ENCODE measurements at regions not wholly inside any gene's neighbourhood (a gene's known extent, or its start where the extent isn't known, plus 50 kb on each side); places are given as distances from the start of the nearest gene placed in this dataset.

DNA sequence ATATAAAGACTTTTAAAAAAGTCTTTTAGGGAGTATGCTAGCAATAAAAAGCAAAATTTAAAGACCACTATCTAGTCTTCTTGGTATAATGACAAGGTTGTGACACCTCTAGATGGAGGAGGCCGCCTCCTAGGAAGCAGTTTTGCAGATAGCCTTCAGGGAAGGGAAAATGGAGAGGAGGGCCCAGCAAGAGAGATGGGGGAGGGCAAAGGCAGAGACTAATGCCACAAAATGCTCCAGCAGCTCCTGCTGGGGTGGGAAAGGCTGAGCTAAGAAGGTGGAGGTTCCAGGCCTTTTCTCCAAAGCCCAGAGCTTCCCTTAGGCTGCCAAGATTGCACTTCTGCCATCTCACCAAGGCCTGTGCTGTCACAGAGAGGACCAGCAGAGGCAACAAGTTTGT lies 153.9 kb upstream of the THSD7B start:
- no peaks in the 10 kb centered on the region for H3K4me1 ChIP-seq (ENCODE audit: control insufficient read depth, extremely low read depth, insufficient read depth, low read length)
- H3K9ac ChIP-seq (ENCODE audit: control insufficient read depth, extremely low read depth, insufficient read depth, low read length) = no peak overlapping the region
- H3K79me2 ChIP-seq (ENCODE audit: control insufficient read depth, insufficient read depth, low read length) = no peaks in the 10 kb centered on the region
- DNase-seq (ENCODE audit: low read depth, low spot score) = no peak
- no peaks in the 10 kb centered on the region for H3K9me1 ChIP-seq (ENCODE audit: control insufficient read depth, extremely low read depth, insufficient read depth, low read length)
- FAIRE-seq = no peak
- no peak overlapping the region for H3K4me3 ChIP-seq (ENCODE audit: control insufficient read depth in 2 of 3, extremely low read depth in 1 of 3, insufficient read depth in 2 of 3, low read depth in 1 of 3, low read length in 3 of 3)
- H3K4me2 ChIP-seq (ENCODE audit: control insufficient read depth, extremely low read depth, insufficient read depth, low read depth, low read length) = no peak overlapping the region
- no peaks in the 10 kb centered on the region for H3K9me3 ChIP-seq (ENCODE audit: control insufficient read depth, low read depth, low read length)
- no peaks in the 10 kb centered on the region for H3K36me3 ChIP-seq (ENCODE audit: control insufficient read depth in 2 of 2, extremely low read depth in 1 of 2, insufficient read depth in 2 of 2, low read length in 2 of 2)
- TF ChIP-seq, protein P1, sequence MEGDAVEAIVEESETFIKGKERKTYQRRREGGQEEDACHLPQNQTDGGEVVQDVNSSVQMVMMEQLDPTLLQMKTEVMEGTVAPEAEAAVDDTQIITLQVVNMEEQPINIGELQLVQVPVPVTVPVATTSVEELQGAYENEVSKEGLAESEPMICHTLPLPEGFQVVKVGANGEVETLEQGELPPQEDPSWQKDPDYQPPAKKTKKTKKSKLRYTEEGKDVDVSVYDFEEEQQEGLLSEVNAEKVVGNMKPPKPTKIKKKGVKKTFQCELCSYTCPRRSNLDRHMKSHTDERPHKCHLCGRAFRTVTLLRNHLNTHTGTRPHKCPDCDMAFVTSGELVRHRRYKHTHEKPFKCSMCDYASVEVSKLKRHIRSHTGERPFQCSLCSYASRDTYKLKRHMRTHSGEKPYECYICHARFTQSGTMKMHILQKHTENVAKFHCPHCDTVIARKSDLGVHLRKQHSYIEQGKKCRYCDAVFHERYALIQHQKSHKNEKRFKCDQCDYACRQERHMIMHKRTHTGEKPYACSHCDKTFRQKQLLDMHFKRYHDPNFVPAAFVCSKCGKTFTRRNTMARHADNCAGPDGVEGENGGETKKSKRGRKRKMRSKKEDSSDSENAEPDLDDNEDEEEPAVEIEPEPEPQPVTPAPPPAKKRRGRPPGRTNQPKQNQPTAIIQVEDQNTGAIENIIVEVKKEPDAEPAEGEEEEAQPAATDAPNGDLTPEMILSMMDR (optimal IDR thresholded peaks at IDR 0.05 in 1 of 3, IDR thresholded peaks at IDR 0.05 in 1 of 3, conservative IDR thresholded peaks at IDR 0.05 in 1 of 3; ENCODE audit: extremely low read depth in 1 of 3, insufficient read depth in 2 of 3, low read length in 3 of 3) = no peak
- no peak for TF ChIP-seq EZH2 (IDR thresholded peaks at IDR 0.05; ENCODE audit: low read length)
- dilution Hi-C loops (cut with MboI; ENCODE audit: extremely low pct_ligation_motif_present, low sequenced_read_pairs) = no loop called here
- no peaks in the 10 kb centered on the region for H3K27me3 ChIP-seq (ENCODE audit: control insufficient read depth, extremely low read depth, insufficient read depth, low read length)
- no peaks in the 10 kb centered on the region for H4K20me1 ChIP-seq (ENCODE audit: control insufficient read depth, extremely low read depth, insufficient read depth, low read length)
- H2AFZ ChIP-seq (ENCODE audit: control insufficient read depth, low read length) = no peak overlapping the region
- H3K27ac ChIP-seq (ENCODE audit: control insufficient read depth, insufficient read depth, low read length) = no peak overlapping the region

DNA sequence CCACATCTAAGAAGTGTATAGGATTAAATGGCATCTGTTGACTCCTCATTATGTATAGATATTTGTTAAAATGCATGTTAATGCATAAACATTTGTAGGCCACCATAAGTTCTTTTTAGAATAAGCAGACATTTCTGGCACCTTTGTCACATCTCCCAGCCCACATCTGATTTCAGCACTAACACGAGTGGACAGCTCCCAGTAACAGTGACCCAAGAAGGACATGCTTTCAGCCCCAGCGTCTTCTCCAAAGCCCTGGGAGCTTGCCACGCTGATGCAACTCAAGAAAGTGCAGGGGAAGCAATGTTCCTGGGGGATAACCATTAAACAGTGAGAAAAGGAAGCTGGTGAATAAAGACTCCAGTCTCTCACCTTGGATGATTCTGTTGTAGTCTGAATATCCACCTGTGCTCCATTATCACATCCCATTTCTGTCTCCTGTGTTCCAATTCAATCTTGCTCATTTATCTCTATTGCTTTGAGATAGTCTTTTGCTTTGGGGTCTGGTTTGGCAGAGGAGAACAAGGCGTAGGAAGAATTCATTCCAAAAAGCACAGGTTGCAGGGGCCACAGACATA lies 182.6 kb upstream of the THSD7B start:
- Histone ChIP-seq H3K4me2 (ENCODE audit: control insufficient read depth, extremely low read depth, insufficient read depth, low read depth, low read length) (no peak overlapping the region), H3K36me3 (ENCODE audit: control insufficient read depth in 2 of 2, extremely low read depth in 1 of 2, insufficient read depth in 2 of 2, low read length in 2 of 2) (no peaks in the 10 kb centered on the region), H3K4me1 (ENCODE audit: control insufficient read depth, extremely low read depth, insufficient read depth, low read length) (no peaks in the 10 kb centered on the region), H3K79me2 (ENCODE audit: control insufficient read depth, insufficient read depth, low read length) (no peaks in the 10 kb centered on the region), H3K27me3 (ENCODE audit: control insufficient read depth, extremely low read depth, insufficient read depth, low read length) (no peaks in the 10 kb centered on the region), H3K9me1 (ENCODE audit: control insufficient read depth, extremely low read depth, insufficient read depth, low read length) (no peaks in the 10 kb centered on the region), H3K9me3 (ENCODE audit: control insufficient read depth, low read depth, low read length) (no peaks in the 10 kb centered on the region), H3K27ac (ENCODE audit: control insufficient read depth, insufficient read depth, low read length) (no peak overlapping the region), H3K4me3 (ENCODE audit: control insufficient read depth in 2 of 3, extremely low read depth in 1 of 3, insufficient read depth in 2 of 3, low read depth in 1 of 3, low read length in 3 of 3) (no peak overlapping the region), H2AFZ (ENCODE audit: control insufficient read depth, low read length) (no peak overlapping the region), H3K9ac (ENCODE audit: control insufficient read depth, extremely low read depth, insufficient read depth, low read length) (no peak overlapping the region), H4K20me1 (ENCODE audit: control insufficient read depth, extremely low read depth, insufficient read depth, low read length) (no peaks in the 10 kb centered on the region)
- dilution Hi-C loops (cut with MboI; ENCODE audit: extremely low pct_ligation_motif_present, low sequenced_read_pairs) = no loop called here
- FAIRE-seq (no peak), DNase-seq (ENCODE audit: low read depth, low spot score) (no peak)
- TF ChIP-seq, protein P1 (optimal IDR thresholded peaks at IDR 0.05 in 1 of 3, IDR thresholded peaks at IDR 0.05 in 1 of 3, conservative IDR thresholded peaks at IDR 0.05 in 1 of 3; ENCODE audit: extremely low read depth in 1 of 3, insufficient read depth in 2 of 3, low read length in 3 of 3) = no peak

Data from keratinocyte (primary cell).